HCT116 (cell line): ENCODE measurements at regions not wholly inside any gene's neighbourhood (a gene's known extent, or its start where the extent isn't known, plus 50 kb on each side); places are given as distances from the start of the nearest gene placed in this dataset.

Experiments used
- ATAC-seq: fragments of 200-7000 bp; cut with Tn5 transposase; 2 replicates; pipeline ENCODE4 v1.9.1; 2020; ENCODE audit warnings: mild to moderate bottlenecking, moderate library complexity
- BruUV-seq: library from RNA; stranded (reverse); fragments of 400-500 nt; replicated peaks from 2 replicates; lab custom pipeline; 2021; lab: Mats Ljungman, UMichigan
- CTCF ChIA-PET: fragments of 300-600 bp; sonication (Branson Sonifier 250); formaldehyde crosslinking; loops from one replicate; lab custom pipeline; 2021; ENCODE audit warnings: antibody characterized with exemption; lab: Charles Lee
- POLR2A ChIA-PET: fragments of 300-600, 350-600 bp; sonication (Branson Sonifier 250); formaldehyde crosslinking; loops from one replicate; lab custom pipeline; 2021; ENCODE audit warnings: antibody characterized with exemption; lab: Charles Lee
- RAD21 ChIA-PET, 2 experiments: fragments of 300-600 bp; sonication (Branson Sonifier 250); formaldehyde crosslinking; loops; one replicate each; lab custom pipeline; 2023; ENCODE audit warnings: low total read pairs in 2 of 2; ENCODE audit not compliant: uncharacterized antibody in 2 of 2, unreplicated experiment in 2 of 2, low non-redundant PET in 1 of 2; lab: Charles Lee
- DNase-seq: peaks from one replicate; pipeline ENCODE4 v3.0.0-alpha.2; 2010; ENCODE audit warnings: low read depth, low spot score
- H2AFZ ChIP-seq: fragments of 200-600 bp; shearing (Covaris generic), sonication (generic); 2 replicates; pipeline ENCODE4 v1.6.1; 2017; ENCODE audit warnings: low read depth, mixed run types, mixed read lengths, antibody characterized with exemption, low read length; ENCODE audit not compliant: poor library complexity, severe bottlenecking
- H3K27ac ChIP-seq: 2 replicates; pipeline ENCODE4 v1.5.1; 2012; ENCODE audit warnings: low read depth, low read length
- H3K27me3 ChIP-seq: fragments of 200-600 bp; sonication (generic); 2 replicates; pipeline ENCODE4 v1.6.1; 2016; ENCODE audit warnings: mixed run types, low read length, mixed read lengths; ENCODE audit not compliant: insufficient read depth
- H3K36me3 ChIP-seq, 2 experiments: fragments of 200-500 bp in 1 of 2; fragments of 200-600 bp in 1 of 2; sonication (Bioruptor generic) in 1 of 2; sonication (generic) in 1 of 2; 2 replicates each; pipeline versions ENCODE4 v1.5.1 to v1.6.1; 2014 to 2016; ENCODE audit warnings: low read length in 2 of 2, inconsistent platforms in 1 of 2, mixed read lengths in 1 of 2, mixed run types in 1 of 2; ENCODE audit not compliant: insufficient read depth in 2 of 2, control insufficient read depth in 1 of 2
- H3K4me1 ChIP-seq, 2 experiments: fragments of 200-600 bp in 1 of 2; sonication (generic) in 1 of 2; 2 replicates each; pipeline versions ENCODE4 v1.5.1 to v1.6.1; 2012 to 2017; ENCODE audit warnings: low read length in 2 of 2, inconsistent platforms in 1 of 2, mild to moderate bottlenecking in 1 of 2, mixed read lengths in 1 of 2, mixed run types in 1 of 2, moderate library complexity in 1 of 2; ENCODE audit not compliant: insufficient read depth in 2 of 2, control insufficient read depth in 1 of 2
- H3K4me2 ChIP-seq: fragments of 200-600 bp; sonication (generic); 2 replicates; pipeline ENCODE4 v1.6.1; 2017; ENCODE audit warnings: mixed run types, low read length, mixed read lengths
- H3K4me3 ChIP-seq, 2 experiments: fragments of 200-600 bp in 1 of 2; sonication (generic) in 1 of 2; replicated peaks in 1 of 2; 2 replicates each; pipeline ENCODE4 v1.5.1; 2011 to 2016; ENCODE audit warnings: low read length in 2 of 2, control low read depth in 1 of 2, low read depth in 1 of 2, mild to moderate bottlenecking in 1 of 2, mixed read lengths in 1 of 2, mixed run types in 1 of 2
- H3K79me2 ChIP-seq: fragments of 200-600 bp; sonication (generic); 2 replicates; pipeline ENCODE4 v1.6.1; 2017; ENCODE audit warnings: mild to moderate bottlenecking, mixed run types, low read length, moderate library complexity, mixed read lengths; ENCODE audit not compliant: insufficient read depth
- H3K9ac ChIP-seq: fragments of 200-600 bp; sonication (generic); 2 replicates; pipeline ENCODE4 v1.6.1; 2016; ENCODE audit warnings: low read length, mixed read lengths
- H3K9me2 ChIP-seq: fragments of 200-600 bp; sonication (generic), shearing (Covaris generic); 2 replicates; pipeline ENCODE4 v1.6.1; 2017; ENCODE audit warnings: mixed run types, mild to moderate bottlenecking, moderate library complexity; ENCODE audit not compliant: insufficient read depth
- H3K9me3 ChIP-seq, 2 experiments: fragments of 200-500 bp in 1 of 2; fragments of 200-600 bp in 1 of 2; sonication (Bioruptor generic) in 1 of 2; sonication (generic) in 1 of 2; 2 replicates each; pipeline ENCODE4 v1.6.1; 2014 to 2017; ENCODE audit warnings: low read length in 2 of 2, mixed read lengths in 2 of 2, inconsistent platforms in 1 of 2, low read depth in 1 of 2, mild to moderate bottlenecking in 1 of 2, mixed run types in 1 of 2, moderate library complexity in 1 of 2; ENCODE audit not compliant: control insufficient read depth in 1 of 2, insufficient read depth in 1 of 2
- H4K20me1 ChIP-seq: fragments of 200-600 bp; sonication (generic), shearing (Covaris generic); 2 replicates; pipeline ENCODE4 v1.6.1; 2017; ENCODE audit warnings: mixed run types, mild to moderate bottlenecking, moderate library complexity; ENCODE audit not compliant: insufficient read depth
- CBX3 ChIP-seq: IDR thresholded peaks from 2 replicates; pipeline ENCODE4 v1.6.1; 2012; ENCODE audit warnings: low read depth
- FOSL1 ChIP-seq: IDR thresholded peaks from 2 replicates; pipeline ENCODE4 v1.6.1; 2012; ENCODE audit warnings: low read depth
- POLR2A ChIP-seq: IDR thresholded peaks from 2 replicates; pipeline ENCODE4 v1.7.0; 2011; ENCODE audit warnings: borderline replicate concordance; ENCODE audit not compliant: insufficient read depth, insufficient read length; ENCODE audit errors: extremely low read depth
- SIN3A ChIP-seq: IDR thresholded peaks from 2 replicates; pipeline ENCODE4 v1.6.1; 2012; ENCODE audit warnings: low read depth
- SP1 ChIP-seq: IDR thresholded peaks from 2 replicates; pipeline ENCODE4 v1.6.1; 2012; ENCODE audit warnings: low read depth
- TCF7L2 ChIP-seq: IDR thresholded peaks from 2 replicates; pipeline ENCODE4 v1.7.0; 2011; ENCODE audit warnings: borderline replicate concordance, inconsistent platforms; ENCODE audit not compliant: insufficient read depth, insufficient read length; ENCODE audit errors: extremely low read depth
- ZFX ChIP-seq: fragments of 450-650 bp; IDR thresholded peaks from 2 replicates; pipeline ENCODE4 v1.6.1; 2017
- intact Hi-C: fragments of 100-400 bp; cut with micrococcal nuclease; formaldehyde crosslinking; loops from 2 replicates; pipeline ENCODE4 v1.10.0; 2022
- TF ChIP-seq, protein P1 (sequence below): IDR thresholded peaks from 2 replicates; pipeline ENCODE4 v1.6.1; 2012
- TF ChIP-seq, protein P2 (sequence below), 3 experiments: fragments of 200-600 bp in 1 of 3; sonication (generic) in 1 of 3; IDR thresholded peaks in 2 of 3; conservative IDR thresholded peaks in 1 of 3; 2 replicates each; pipeline ENCODE4 v1.5.1; 2012 to 2017; ENCODE audit warnings: low read depth in 2 of 3, low read length in 2 of 3, antibody characterized with exemption in 1 of 3, borderline replicate concordance in 1 of 3, control low read depth in 1 of 3, mild to moderate bottlenecking in 1 of 3, mixed read lengths in 1 of 3, mixed run types in 1 of 3, moderate library complexity in 1 of 3; ENCODE audit not compliant: insufficient read depth in 1 of 3

DNA sequence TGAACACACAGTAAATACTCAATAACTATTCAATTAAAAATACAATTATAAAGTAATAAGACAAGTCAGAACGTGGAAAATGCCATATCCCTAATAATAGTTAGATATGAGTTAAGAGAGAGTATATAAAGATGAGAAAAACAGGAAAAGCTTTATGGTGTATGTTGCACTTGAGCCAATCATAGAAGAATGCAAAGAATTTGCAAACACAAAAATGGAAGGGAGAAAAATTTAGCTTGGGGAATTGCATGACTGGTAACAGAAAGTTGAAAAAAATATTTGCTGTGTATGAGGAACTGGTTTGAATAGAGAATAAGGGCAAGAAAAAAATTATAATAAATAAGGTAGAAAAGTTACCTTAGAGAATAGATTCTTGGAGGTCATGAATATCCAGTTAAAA is 739.6 kb upstream of the CXADR start:
- POLR2A ChIA-PET: no interaction called here
- RAD21 ChIA-PET: no interaction called here
- intact Hi-C loops: no loop called here

DNA sequence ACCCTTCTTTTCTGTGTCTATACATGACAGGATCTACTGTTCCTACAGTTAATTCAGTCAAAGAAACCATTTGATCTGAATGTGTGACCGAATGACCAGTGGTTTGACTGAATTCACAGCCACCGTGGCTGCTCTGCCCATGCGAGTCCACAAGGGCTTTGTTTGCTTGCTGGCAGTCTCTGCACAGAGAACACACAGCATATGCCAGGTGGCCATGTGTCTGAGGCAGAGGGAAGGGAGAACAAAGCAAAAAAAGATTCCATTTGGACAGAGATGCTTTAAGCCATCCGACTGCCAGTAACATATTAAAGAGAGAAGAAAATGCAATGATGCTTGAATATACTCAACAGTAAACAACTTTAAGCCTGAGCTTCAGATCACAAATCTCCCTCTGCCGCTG is 737.8 kb upstream of the CXADR start:
- Histone ChIP-seq H3K27me3 (no peaks in the 10 kb centered on the region), H4K20me1 (no peaks in the 10 kb centered on the region), H3K9ac (no peak overlapping the region), H3K4me2 (no peak overlapping the region), H3K4me1 (no peaks in the 10 kb centered on the region), H3K27ac (no peak overlapping the region), H3K9me3 (peaks cover 25 to 28% of the 10 kb centered on the region in 2 experiments; a peak in 3 of 4 replicates), H2AFZ (no peak overlapping the region), H3K9me2 (no peaks in the 10 kb centered on the region), H3K36me3 (no peaks in the 10 kb centered on the region), H3K4me3 (no peak overlapping the region), H3K79me2 (no peaks in the 10 kb centered on the region)
- ChIA-PET RAD21 (no interaction called here), CTCF (no interaction called here), POLR2A (no interaction called here)
- no peak for DNase-seq
- no peak for TF ChIP-seq SIN3A
- TF ChIP-seq, protein P1, sequence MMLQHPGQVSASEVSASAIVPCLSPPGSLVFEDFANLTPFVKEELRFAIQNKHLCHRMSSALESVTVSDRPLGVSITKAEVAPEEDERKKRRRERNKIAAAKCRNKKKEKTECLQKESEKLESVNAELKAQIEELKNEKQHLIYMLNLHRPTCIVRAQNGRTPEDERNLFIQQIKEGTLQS: no peak
- intact Hi-C loops: no loop called here
- ATAC-seq: no peak
- BruUV-seq: no TSS peak

More for the DNA sequence above, 739.6 kb upstream of the CXADR start:
- Histone ChIP-seq H3K4me1 (no peaks in the 10 kb centered on the region), H3K9me3 (peaks cover 20% of the 10 kb centered on the region in 2 experiments; a peak in 3 of 4 replicates), H3K4me2 (no peak overlapping the region), H2AFZ (no peak overlapping the region), H3K36me3 (no peaks in the 10 kb centered on the region), H3K9ac (no peak overlapping the region), H3K4me3 (no peak overlapping the region), H3K27ac (no peak overlapping the region), H3K9me2 (no peaks in the 10 kb centered on the region), H4K20me1 (no peaks in the 10 kb centered on the region), H3K27me3 (no peaks in the 10 kb centered on the region), H3K79me2 (no peaks in the 10 kb centered on the region)
- no peak for DNase-seq
- CTCF ChIA-PET: no interaction called here
- no TSS peak for BruUV-seq
- no peak for ATAC-seq
- TF ChIP-seq, protein P2, sequence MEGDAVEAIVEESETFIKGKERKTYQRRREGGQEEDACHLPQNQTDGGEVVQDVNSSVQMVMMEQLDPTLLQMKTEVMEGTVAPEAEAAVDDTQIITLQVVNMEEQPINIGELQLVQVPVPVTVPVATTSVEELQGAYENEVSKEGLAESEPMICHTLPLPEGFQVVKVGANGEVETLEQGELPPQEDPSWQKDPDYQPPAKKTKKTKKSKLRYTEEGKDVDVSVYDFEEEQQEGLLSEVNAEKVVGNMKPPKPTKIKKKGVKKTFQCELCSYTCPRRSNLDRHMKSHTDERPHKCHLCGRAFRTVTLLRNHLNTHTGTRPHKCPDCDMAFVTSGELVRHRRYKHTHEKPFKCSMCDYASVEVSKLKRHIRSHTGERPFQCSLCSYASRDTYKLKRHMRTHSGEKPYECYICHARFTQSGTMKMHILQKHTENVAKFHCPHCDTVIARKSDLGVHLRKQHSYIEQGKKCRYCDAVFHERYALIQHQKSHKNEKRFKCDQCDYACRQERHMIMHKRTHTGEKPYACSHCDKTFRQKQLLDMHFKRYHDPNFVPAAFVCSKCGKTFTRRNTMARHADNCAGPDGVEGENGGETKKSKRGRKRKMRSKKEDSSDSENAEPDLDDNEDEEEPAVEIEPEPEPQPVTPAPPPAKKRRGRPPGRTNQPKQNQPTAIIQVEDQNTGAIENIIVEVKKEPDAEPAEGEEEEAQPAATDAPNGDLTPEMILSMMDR (IDR thresholded peaks at IDR 0.05 in 2 of 3, conservative IDR thresholded peaks at IDR 0.05 in 1 of 3; ENCODE audit: borderline replicate concordance in 1 of 3, insufficient read depth in 1 of 3, low read depth in 2 of 3, low read length in 2 of 3): no peak
- TF ChIP-seq TCF7L2 (no peak), ZFX (no peak), POLR2A (no peak), FOSL1 (no peak), CBX3 (no peak), SP1 (no peak)
- TF ChIP-seq, protein P1: no peak
